Stomach smooth muscle (tissue), 2 donors: ENCODE measurements at regions not wholly inside any gene's neighbourhood (a gene's known extent, or its start where the extent isn't known, plus 50 kb on each side); places are given as distances from the start of the nearest gene placed in this dataset.

Experiments
- H3K27ac ChIP-seq: one replicate; pipeline ENCODE4 v1.7.0; 2013; ENCODE audit warnings: mild to moderate bottlenecking, low read length, inconsistent platforms
- H3K27me3 ChIP-seq, 2 donors: one replicate each; pipeline ENCODE4 v1.7.0; 2013; ENCODE audit warnings: low read length in 2 of 2; ENCODE audit not compliant: insufficient read depth in 2 of 2, control insufficient read depth in 1 of 2
- H3K36me3 ChIP-seq, 2 donors: one replicate each; pipeline ENCODE4 v1.7.0; 2013; ENCODE audit warnings: low read length in 2 of 2; ENCODE audit not compliant: control insufficient read depth in 2 of 2, insufficient read depth in 2 of 2
- H3K4me1 ChIP-seq: one replicate; pipeline ENCODE4 v1.7.0; 2013; ENCODE audit warnings: low read length; ENCODE audit not compliant: control insufficient read depth, insufficient read depth
- H3K4me3 ChIP-seq, 2 donors: one replicate each; pipeline ENCODE4 v1.7.0; 2013; ENCODE audit warnings: low read length in 2 of 2
- H3K9ac ChIP-seq, 2 donors: one replicate each; pipeline ENCODE4 v1.7.0; 2013; ENCODE audit warnings: low read length in 2 of 2, mild to moderate bottlenecking in 1 of 2
- H3K9me3 ChIP-seq, 2 donors: one replicate each; pipeline ENCODE4 v1.7.0; 2013; ENCODE audit warnings: low read length in 2 of 2; ENCODE audit not compliant: control insufficient read depth in 2 of 2
- donor health status: healthy.
- donor health status: Pancreatic carcinoma.

- Histone ChIP-seq H3K9ac (no peak overlapping the region), H3K27ac (no peak overlapping the region), H3K9me3 (peaks cover 0 to 2% of the 10 kb centered on the region in 2 donors), H3K4me3 (no peak overlapping the region), H3K4me1 (no peaks in the 10 kb centered on the region), H3K27me3 (no peaks in the 10 kb centered on the region), H3K36me3 (no peaks in the 10 kb centered on the region)
These were observed 620.6 kb upstream of the ANKRD30A start for GRCh38 chr10:36504758-36505157.

- H3K27ac ChIP-seq, result no peak overlapping the region
- H3K9me3 ChIP-seq, result no peaks in the 10 kb centered on the region
- H3K4me1 ChIP-seq, result no peaks in the 10 kb centered on the region
These were observed 625.1 kb upstream of the ANKRD30A start for GRCh38 chr10:36500266-36500665.

GRCh38 chr10:36499693-36500092, 625.7 kb upstream of the ANKRD30A start:
- no peak overlapping the region for H3K9ac ChIP-seq

More at GRCh38 chr10:36500266-36500665, 625.1 kb upstream of the ANKRD30A start:
- Histone ChIP-seq H3K36me3 (no peaks in the 10 kb centered on the region), H3K4me3 (no peak overlapping the region), H3K9ac (no peak overlapping the region), H3K27me3 (no peaks in the 10 kb centered on the region)

DNA sequence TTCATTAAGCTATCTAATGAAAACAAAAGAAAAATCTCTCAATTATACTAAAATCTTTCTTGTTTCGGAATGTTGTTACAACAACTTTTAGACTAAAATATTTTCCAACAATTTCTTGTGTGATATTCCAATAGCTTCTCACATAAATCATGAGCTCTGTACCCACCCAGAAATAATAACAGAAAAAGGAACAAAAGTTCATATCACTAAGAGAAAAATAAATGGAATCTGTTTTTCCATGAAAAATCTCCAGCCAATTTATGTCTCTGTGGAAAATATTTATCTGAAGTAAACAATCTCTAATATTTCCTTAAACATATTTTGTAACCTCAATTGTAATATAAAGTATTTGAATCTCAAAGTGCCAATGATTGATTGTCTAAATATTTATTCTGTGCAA, 628.6 kb upstream of the ANKRD30A start:
- Histone ChIP-seq H3K9ac (no peak overlapping the region), H3K36me3 (no peaks in the 10 kb centered on the region), H3K9me3 (no peaks in the 10 kb centered on the region), H3K27me3 (no peaks in the 10 kb centered on the region), H3K4me1 (no peaks in the 10 kb centered on the region), H3K4me3 (no peak overlapping the region), H3K27ac (no peak overlapping the region)

More at GRCh38 chr10:36499693-36500092, 625.7 kb upstream of the ANKRD30A start:
- Histone ChIP-seq H3K4me1 (no peaks in the 10 kb centered on the region), H3K36me3 (no peaks in the 10 kb centered on the region), H3K4me3 (no peak overlapping the region), H3K27ac (no peak overlapping the region), H3K27me3 (no peaks in the 10 kb centered on the region), H3K9me3 (no peaks in the 10 kb centered on the region)

DNA sequence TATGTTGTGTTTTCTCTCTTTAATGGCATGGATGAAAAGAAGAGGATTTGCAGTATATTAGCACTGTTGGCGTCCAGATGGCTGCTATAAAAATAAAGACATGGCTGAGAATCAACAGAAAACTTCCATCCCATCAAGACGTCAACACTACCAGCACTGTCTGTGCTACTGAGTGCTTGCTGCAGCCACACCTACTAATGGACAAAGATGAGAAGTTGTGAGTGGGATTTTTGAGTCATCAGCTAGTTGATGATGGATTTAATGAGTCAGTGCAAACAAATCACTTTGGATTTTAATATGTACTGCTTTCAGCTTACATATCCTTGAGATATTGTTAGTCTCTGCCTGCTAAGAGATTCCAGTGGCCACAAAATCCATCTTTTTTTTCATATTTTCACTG, 631.0 kb upstream of the ANKRD30A start:
- no peaks in the 10 kb centered on the region for H3K4me1 ChIP-seq
- H3K36me3 ChIP-seq, result no peaks in the 10 kb centered on the region
- H3K27ac ChIP-seq, result no peak overlapping the region
- no peaks in the 10 kb centered on the region for H3K9me3 ChIP-seq
- H3K4me3 ChIP-seq, result no peak overlapping the region
- H3K27me3 ChIP-seq, result no peaks in the 10 kb centered on the region
- no peak overlapping the region for H3K9ac ChIP-seq

GRCh38 chr10:36493516-36493880, 631.9 kb upstream of the ANKRD30A start:
- no peaks in the 10 kb centered on the region for H3K27me3 ChIP-seq
- H3K36me3 ChIP-seq, result no peaks in the 10 kb centered on the region
- H3K9ac ChIP-seq, result no peak overlapping the region
- no peaks in the 10 kb centered on the region for H3K9me3 ChIP-seq
- no peak overlapping the region for H3K4me3 ChIP-seq
- no peak overlapping the region for H3K27ac ChIP-seq
- no peaks in the 10 kb centered on the region for H3K4me1 ChIP-seq

DNA sequence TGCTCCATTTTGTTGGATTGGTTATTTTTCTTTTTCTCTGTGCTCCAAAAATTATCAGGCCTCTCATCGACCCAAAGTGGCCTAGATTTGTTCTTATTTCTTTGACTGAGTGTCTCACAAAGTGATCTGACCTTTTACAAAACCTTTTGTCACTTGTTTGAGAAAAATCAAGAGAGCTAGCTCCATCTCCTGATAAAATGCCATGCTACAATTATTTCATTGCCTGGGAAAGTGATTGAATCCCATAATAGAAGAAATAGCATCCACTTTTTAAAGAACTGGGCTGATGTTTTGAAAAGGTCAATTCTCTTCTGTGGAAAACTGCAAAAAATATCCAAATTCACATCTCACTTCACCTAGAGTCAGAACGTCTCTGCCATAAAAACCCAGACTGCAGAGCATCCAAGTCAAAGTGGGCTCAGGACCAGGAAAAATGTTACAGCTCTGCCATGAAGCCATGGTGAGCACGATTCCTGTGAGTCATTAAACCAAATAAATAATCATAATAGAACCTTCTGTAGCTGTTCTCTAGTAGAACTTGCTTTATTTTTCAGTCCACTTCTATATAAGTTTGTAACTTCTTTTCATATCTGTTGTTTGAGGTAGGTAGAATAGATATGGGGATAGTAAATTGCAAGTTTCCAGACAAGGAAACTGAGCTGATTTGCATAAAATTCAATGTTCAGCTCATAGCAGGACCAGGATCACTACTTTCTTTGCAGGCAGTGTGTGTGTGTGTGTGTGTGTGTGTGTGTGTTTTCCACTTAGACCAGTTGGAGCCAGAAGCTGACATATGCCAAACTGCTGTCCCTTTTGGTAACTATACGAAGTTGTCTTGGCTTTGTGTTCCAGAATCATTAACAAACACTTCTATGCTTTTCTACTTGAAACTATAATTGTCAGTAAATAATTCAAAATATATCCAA, 632.5 kb upstream of the ANKRD30A start:
- Histone ChIP-seq H3K27ac (no peak overlapping the region), H3K9me3 (no peaks in the 10 kb centered on the region), H3K36me3 (no peaks in the 10 kb centered on the region), H3K9ac (no peak overlapping the region), H3K27me3 (no peaks in the 10 kb centered on the region), H3K4me1 (no peaks in the 10 kb centered on the region), H3K4me3 (no peak overlapping the region)

DNA sequence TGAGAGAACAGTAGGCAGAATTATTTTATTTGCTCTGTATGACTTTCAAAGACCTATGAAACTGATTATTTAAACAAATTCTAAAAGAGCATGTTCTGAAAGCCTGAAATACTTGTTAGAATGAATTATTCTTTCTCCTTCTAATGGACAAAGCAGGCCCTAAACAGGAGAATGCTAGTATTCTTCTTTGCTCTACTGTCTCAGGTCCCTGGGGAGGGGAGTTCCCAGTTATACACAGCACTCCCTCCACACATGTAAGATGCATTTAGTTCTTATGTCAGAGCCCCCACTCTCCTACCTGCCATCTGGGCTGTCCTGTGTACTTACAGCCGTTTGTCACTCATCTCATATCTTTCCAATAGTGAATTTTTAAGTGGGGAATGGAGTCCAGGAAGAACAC, 633.5 kb upstream of the ANKRD30A start:
- H3K9ac ChIP-seq, result no peak overlapping the region
- no peaks in the 10 kb centered on the region for H3K36me3 ChIP-seq
- no peak overlapping the region for H3K27ac ChIP-seq
- H3K4me3 ChIP-seq, result no peak overlapping the region
- no peaks in the 10 kb centered on the region for H3K4me1 ChIP-seq
- no peaks in the 10 kb centered on the region for H3K27me3 ChIP-seq
- no peaks in the 10 kb centered on the region for H3K9me3 ChIP-seq

DNA sequence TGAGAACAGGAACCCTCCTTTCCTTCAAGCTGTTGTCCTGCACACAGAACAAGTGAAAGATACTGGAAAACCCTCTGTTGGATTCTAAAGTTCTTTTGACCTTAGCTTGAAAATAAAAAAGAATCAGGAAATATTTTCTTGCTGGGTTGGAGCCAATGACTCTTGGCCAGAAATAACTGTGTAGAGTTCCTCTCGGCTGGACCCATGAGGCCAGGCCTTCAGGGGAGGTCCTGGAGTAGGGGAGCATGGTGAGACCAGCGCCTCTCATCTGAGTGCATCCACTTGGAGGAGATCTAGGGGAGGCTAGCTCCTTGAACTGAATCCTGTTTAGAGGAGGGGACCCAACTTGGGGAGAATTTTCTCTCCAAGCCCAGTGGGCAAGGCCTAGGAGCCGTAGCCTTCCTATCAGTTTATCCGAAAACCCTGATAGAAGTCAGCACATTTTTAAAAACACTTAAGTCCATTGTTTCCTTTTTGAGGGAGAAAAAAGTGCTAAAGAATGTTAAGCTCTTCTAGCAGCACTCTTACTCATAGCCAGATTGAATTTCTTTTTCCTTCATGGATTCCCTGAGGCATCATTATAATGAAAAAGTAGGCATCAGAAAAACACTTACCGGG, 635.7 kb upstream of the ANKRD30A start:
- Histone ChIP-seq H3K36me3 (no peaks in the 10 kb centered on the region), H3K27ac (no peak overlapping the region), H3K9ac (no peak overlapping the region), H3K4me3 (no peak overlapping the region), H3K9me3 (no peaks in the 10 kb centered on the region), H3K4me1 (no peaks in the 10 kb centered on the region), H3K27me3 (no peaks in the 10 kb centered on the region)

- Histone ChIP-seq H3K9ac (no peak overlapping the region), H3K27ac (no peak overlapping the region), H3K4me3 (no peak overlapping the region), H3K9me3 (no peaks in the 10 kb centered on the region), H3K27me3 (no peaks in the 10 kb centered on the region), H3K4me1 (no peaks in the 10 kb centered on the region), H3K36me3 (no peaks in the 10 kb centered on the region)
These were observed 636.2 kb upstream of the ANKRD30A start for GRCh38 chr10:36489181-36489580.

DNA sequence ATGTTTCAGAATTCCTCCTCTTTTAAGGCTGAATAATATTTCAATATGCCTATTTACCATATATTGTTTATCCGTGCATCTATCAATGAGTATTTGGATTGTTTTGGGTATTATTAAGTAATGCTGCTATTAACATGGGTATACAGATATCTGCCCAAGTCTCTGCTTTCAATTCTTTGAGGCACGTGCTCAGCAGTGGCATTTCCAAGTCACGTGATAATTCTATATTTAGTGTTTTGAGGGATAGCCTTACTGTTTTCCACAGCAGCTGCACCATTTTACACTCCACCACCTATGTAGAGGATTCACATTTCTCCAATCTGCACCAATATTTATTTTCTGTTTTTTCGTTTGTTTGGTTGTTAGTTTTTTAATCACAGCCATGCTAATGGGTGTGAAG, 636.8 kb upstream of the ANKRD30A start:
- Histone ChIP-seq H3K27ac (no peak overlapping the region), H3K27me3 (no peaks in the 10 kb centered on the region), H3K9me3 (no peaks in the 10 kb centered on the region), H3K4me3 (no peak overlapping the region), H3K36me3 (no peaks in the 10 kb centered on the region), H3K4me1 (no peaks in the 10 kb centered on the region), H3K9ac (no peak overlapping the region)
